A673 (cell line): ENCODE measurements at regions not wholly inside any gene's neighbourhood (a gene's known extent, or its start where the extent isn't known, plus 50 kb on each side); places are given as distances from the start of the nearest gene placed in this dataset.

Experiments
- BruUV-seq: library from RNA; stranded (reverse); fragments of 400-500 nt; replicated peaks from 2 replicates; lab custom pipeline; 2021; lab: Mats Ljungman, UMichigan
- CTCF ChIA-PET: fragments of 300-600 bp; sonication (Branson Sonifier 250); formaldehyde crosslinking; loops from one replicate; lab custom pipeline; 2022; ENCODE audit warnings: antibody characterized with exemption; lab: Charles Lee
- POLR2A ChIA-PET: fragments of 300-600 bp; sonication (Branson Sonifier 250); formaldehyde crosslinking; loops from one replicate; lab custom pipeline; 2022; ENCODE audit warnings: antibody characterized with exemption; ENCODE audit not compliant: low non-redundant PET; lab: Charles Lee
- DNase-seq: peaks from one replicate; pipeline ENCODE4 v3.0.0-alpha.2; 2015; ENCODE audit warnings: low spot score
- H3K27ac ChIP-seq: fragments of 200-600 bp; sonication (generic); 2 replicates; pipeline ENCODE4 v1.5.1; 2016; ENCODE audit warnings: mixed run types, low read depth, mild to moderate bottlenecking, mixed read lengths, antibody characterized with exemption, low read length; ENCODE audit not compliant: poor library complexity, severe bottlenecking
- H3K27me3 ChIP-seq: fragments of 200-600 bp; sonication (generic); replicated peaks from 2 replicates; pipeline ENCODE4 v1.6.1; 2017; ENCODE audit warnings: mixed run types, low read depth, mild to moderate bottlenecking, mixed read lengths, antibody characterized with exemption, low read length; ENCODE audit not compliant: insufficient read depth, poor library complexity
- H3K36me3 ChIP-seq: fragments of 200-600 bp; sonication (generic); 2 replicates; pipeline ENCODE4 v1.6.1; 2016; ENCODE audit warnings: mixed run types, mild to moderate bottlenecking, mixed read lengths, antibody characterized with exemption, low read length; ENCODE audit not compliant: insufficient read depth, poor library complexity, severe bottlenecking
- H3K4me1 ChIP-seq: fragments of 200-600 bp; sonication (generic); 2 replicates; pipeline ENCODE4 v1.6.1; 2017; ENCODE audit warnings: mixed run types, mild to moderate bottlenecking, mixed read lengths, antibody characterized with exemption, low read length; ENCODE audit not compliant: insufficient read depth, poor library complexity, severe bottlenecking
- H3K4me3 ChIP-seq: fragments of 200-600 bp; sonication (generic); 2 replicates; pipeline ENCODE4 v1.5.1; 2016; ENCODE audit warnings: low read depth, mixed run types, mild to moderate bottlenecking, mixed read lengths, low read length; ENCODE audit not compliant: poor library complexity, severe bottlenecking
- H3K9me3 ChIP-seq: fragments of 200-600 bp; sonication (generic); 2 replicates; pipeline ENCODE4 v1.6.1; 2016; ENCODE audit warnings: mixed run types, low read depth, mild to moderate bottlenecking, mixed read lengths, antibody characterized with exemption, low read length; ENCODE audit not compliant: poor library complexity, severe bottlenecking
- CTCF ChIP-seq: fragments of 300-800, 200-600 bp; sonication (generic); conservative IDR thresholded peaks from 2 replicates; pipeline ENCODE4 v1.5.1; 2017; ENCODE audit warnings: low read depth, mild to moderate bottlenecking, antibody characterized with exemption, low read length, moderate library complexity, mixed read lengths
- EZH2 ChIP-seq: fragments of 200-600 bp; sonication (generic); IDR thresholded peaks from 2 replicates; pipeline ENCODE4 v1.6.1; 2017; ENCODE audit warnings: borderline replicate concordance, low read depth, mild to moderate bottlenecking, mixed read lengths, antibody characterized with exemption, low read length; ENCODE audit not compliant: poor library complexity, severe bottlenecking
- intact Hi-C: fragments of 100-400 bp; cut with micrococcal nuclease; formaldehyde crosslinking; loops from one replicate; pipeline ENCODE4 v1.10.0; 2022; ENCODE audit not compliant: unreplicated experiment

GRCh38 chrX:147119088-147119487, 304.5 kb upstream of the CXorf51A start:
- no peak for DNase-seq
- no TSS peak for BruUV-seq
- CTCF ChIA-PET, result no interaction called here
- Histone ChIP-seq H3K4me3 (no peak overlapping the region), H3K27ac (no peak overlapping the region), H3K4me1 (no peaks in the 10 kb centered on the region), H3K36me3 (no peaks in the 10 kb centered on the region), H3K27me3 (no peaks in the 10 kb centered on the region), H3K9me3 (peaks cover 14% of the 10 kb centered on the region)
- intact Hi-C loops, result no loop called here
- TF ChIP-seq EZH2 (no peak), CTCF (no peak)
- POLR2A ChIA-PET, result no interaction called here

- no peak for DNase-seq
- Histone ChIP-seq H3K36me3 (no peaks in the 10 kb centered on the region), H3K27ac (no peak overlapping the region), H3K9me3 (peaks cover 16% of the 10 kb centered on the region), H3K4me1 (no peaks in the 10 kb centered on the region), H3K27me3 (no peaks in the 10 kb centered on the region), H3K4me3 (no peak overlapping the region)
- ChIA-PET CTCF (no interaction called here), POLR2A (no interaction called here)
- BruUV-seq, result no TSS peak
- intact Hi-C loops, result no loop called here
- no peak for TF ChIP-seq CTCF
- TF ChIP-seq EZH2, result no peak
These were observed 265.4 kb upstream of the CXorf51A start for GRCh38 chrX:147079974-147080373.

- intact Hi-C loops, result no loop called here
- Histone ChIP-seq H3K27me3 (no peaks in the 10 kb centered on the region), H3K9me3 (peaks cover 16% of the 10 kb centered on the region), H3K36me3 (no peaks in the 10 kb centered on the region), H3K27ac (no peak overlapping the region), H3K4me3 (no peak overlapping the region), H3K4me1 (no peaks in the 10 kb centered on the region)
- no peak for DNase-seq
- BruUV-seq, result no TSS peak
- ChIA-PET POLR2A (no interaction called here), CTCF (no interaction called here)
- TF ChIP-seq CTCF (no peak), EZH2 (no peak)
These were observed 264.9 kb upstream of the CXorf51A start for GRCh38 chrX:147079457-147079856.
